OCI-LY3 (cell line): ENCODE measurements at regions not wholly inside any gene's neighbourhood (a gene's known extent, or its start where the extent isn't known, plus 50 kb on each side); places are given as distances from the start of the nearest gene placed in this dataset.

Experiments used
- EZH2phosphoT487 ChIP-seq: fragments of 200-600 bp; shearing (Covaris generic); IDR thresholded peaks from 2 replicates; pipeline ENCODE4 v1.6.1; 2018; ENCODE audit warnings: antibody characterized with exemption, mixed run types, low read depth
- TF ChIP-seq, protein P1 (sequence below): fragments of 200-600, 300-600 bp; sonication (generic); IDR thresholded peaks from 2 replicates; pipeline ENCODE4 v1.5.1; 2014; ENCODE audit warnings: antibody characterized with exemption, low read length, low read depth

DNA sequence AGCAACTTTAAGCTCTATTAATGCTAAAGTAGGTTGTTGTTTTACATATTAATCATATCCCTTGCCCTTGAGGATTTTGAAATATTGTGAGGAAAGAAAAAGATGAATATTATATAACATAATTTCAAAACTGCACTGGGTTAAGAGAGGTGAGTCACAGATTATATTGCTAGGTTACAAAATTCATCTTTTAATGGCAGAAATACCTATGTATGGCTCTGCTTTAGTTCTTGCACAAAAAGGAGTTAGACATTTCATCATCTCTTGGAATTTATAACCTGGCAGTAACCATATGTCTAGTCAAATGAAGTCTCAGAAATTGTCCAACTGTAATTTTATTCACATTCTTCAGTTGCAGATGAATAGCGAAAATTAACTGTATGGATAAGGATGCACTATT, 2041.1 kb downstream of the OLFM4 start:
- TF ChIP-seq, protein P1, sequence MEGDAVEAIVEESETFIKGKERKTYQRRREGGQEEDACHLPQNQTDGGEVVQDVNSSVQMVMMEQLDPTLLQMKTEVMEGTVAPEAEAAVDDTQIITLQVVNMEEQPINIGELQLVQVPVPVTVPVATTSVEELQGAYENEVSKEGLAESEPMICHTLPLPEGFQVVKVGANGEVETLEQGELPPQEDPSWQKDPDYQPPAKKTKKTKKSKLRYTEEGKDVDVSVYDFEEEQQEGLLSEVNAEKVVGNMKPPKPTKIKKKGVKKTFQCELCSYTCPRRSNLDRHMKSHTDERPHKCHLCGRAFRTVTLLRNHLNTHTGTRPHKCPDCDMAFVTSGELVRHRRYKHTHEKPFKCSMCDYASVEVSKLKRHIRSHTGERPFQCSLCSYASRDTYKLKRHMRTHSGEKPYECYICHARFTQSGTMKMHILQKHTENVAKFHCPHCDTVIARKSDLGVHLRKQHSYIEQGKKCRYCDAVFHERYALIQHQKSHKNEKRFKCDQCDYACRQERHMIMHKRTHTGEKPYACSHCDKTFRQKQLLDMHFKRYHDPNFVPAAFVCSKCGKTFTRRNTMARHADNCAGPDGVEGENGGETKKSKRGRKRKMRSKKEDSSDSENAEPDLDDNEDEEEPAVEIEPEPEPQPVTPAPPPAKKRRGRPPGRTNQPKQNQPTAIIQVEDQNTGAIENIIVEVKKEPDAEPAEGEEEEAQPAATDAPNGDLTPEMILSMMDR: no peak
- TF ChIP-seq EZH2phosphoT487: no peak
